ENCODE measurements at regions not wholly inside any gene's neighbourhood (a gene's known extent, or its start where the extent isn't known, plus 50 kb on each side); places are given as distances from the start of the nearest gene placed in this dataset.

DNA sequence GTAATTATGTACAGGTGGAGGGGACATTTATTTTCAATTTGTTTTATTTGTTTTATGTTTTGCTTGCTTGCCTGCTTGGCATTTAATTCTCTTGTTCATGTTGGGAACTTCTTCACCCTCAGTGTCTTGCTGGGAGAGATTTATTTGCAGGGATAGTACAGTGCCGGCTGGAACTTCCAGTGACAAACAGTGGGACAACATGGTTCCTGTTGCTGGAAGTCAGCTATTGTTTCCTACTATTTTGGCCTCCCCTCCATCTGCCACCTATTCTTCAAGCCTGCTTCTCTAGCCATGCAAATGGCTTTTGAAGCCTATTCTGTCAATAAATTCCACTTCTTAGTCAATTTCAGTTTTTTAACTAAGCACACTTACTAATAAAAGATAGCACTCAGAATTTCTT is 105.4 kb upstream of the BANK1 start:
- Histone ChIP-seq H3K4me3 (no peak overlapping the region), H3K27me3 (no peaks in the 10 kb centered on the region), H3K36me3 (no peaks in the 10 kb centered on the region), H3K9me3 (no peaks in the 10 kb centered on the region), H3K27ac (no peak overlapping the region), H3K4me1 (no peaks in the 10 kb centered on the region)
- WGBS, 5 donors = 53 to 90% (median 77%) methylated on average over 1 of the region's 1 CpG
- intact Hi-C loops (cut with DNase I; ENCODE audit: low total_unique reads) = no loop called here
- DNase-seq = no peak
- TF ChIP-seq POLR2AphosphoS5 (IDR thresholded peaks at IDR 0.05) = no peak
- TF ChIP-seq, protein P1, sequence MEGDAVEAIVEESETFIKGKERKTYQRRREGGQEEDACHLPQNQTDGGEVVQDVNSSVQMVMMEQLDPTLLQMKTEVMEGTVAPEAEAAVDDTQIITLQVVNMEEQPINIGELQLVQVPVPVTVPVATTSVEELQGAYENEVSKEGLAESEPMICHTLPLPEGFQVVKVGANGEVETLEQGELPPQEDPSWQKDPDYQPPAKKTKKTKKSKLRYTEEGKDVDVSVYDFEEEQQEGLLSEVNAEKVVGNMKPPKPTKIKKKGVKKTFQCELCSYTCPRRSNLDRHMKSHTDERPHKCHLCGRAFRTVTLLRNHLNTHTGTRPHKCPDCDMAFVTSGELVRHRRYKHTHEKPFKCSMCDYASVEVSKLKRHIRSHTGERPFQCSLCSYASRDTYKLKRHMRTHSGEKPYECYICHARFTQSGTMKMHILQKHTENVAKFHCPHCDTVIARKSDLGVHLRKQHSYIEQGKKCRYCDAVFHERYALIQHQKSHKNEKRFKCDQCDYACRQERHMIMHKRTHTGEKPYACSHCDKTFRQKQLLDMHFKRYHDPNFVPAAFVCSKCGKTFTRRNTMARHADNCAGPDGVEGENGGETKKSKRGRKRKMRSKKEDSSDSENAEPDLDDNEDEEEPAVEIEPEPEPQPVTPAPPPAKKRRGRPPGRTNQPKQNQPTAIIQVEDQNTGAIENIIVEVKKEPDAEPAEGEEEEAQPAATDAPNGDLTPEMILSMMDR (IDR thresholded peaks at IDR 0.05) = no peak
- TF ChIP-seq POLR2A (IDR thresholded peaks at IDR 0.05) = no peak
- TF ChIP-seq EP300 (IDR thresholded peaks at IDR 0.05) = no peak

DNA sequence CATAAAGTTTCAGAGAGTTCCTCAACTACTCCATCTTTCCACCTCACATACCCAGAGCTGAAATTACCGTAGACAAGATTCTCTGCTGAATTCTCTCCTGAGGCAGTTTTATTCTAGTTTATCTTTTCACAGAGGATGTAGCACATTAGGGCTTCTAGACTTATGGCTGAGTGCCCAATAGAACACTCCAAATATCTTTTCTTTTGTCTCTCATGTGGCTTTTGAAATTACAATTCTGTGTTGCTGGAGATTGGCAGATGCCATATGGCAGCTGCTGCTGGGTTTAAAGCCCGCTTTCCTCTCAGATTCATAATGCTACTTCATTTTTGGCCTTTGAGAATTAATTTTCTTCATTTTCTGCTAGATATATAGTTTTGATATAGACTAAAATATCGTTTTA is 107.6 kb upstream of the BANK1 start:
- intact Hi-C loops (cut with DNase I; ENCODE audit: low total_unique reads) = no loop called here
- Histone ChIP-seq H3K36me3 (no peaks in the 10 kb centered on the region), H3K27me3 (no peaks in the 10 kb centered on the region), H3K9me3 (no peaks in the 10 kb centered on the region), H3K27ac (no peak overlapping the region), H3K4me3 (no peak overlapping the region), H3K4me1 (no peaks in the 10 kb centered on the region)
- DNase-seq = no peak
- TF ChIP-seq POLR2AphosphoS5 (IDR thresholded peaks at IDR 0.05) (no peak), POLR2A (IDR thresholded peaks at IDR 0.05) (no peak), EP300 (IDR thresholded peaks at IDR 0.05) (no peak)
- TF ChIP-seq, protein P1 (IDR thresholded peaks at IDR 0.05) = no peak
- WGBS, 5 donors = 77 to 85% (median 83%) methylated on average over 3 of the region's 3 CpGs

DNA sequence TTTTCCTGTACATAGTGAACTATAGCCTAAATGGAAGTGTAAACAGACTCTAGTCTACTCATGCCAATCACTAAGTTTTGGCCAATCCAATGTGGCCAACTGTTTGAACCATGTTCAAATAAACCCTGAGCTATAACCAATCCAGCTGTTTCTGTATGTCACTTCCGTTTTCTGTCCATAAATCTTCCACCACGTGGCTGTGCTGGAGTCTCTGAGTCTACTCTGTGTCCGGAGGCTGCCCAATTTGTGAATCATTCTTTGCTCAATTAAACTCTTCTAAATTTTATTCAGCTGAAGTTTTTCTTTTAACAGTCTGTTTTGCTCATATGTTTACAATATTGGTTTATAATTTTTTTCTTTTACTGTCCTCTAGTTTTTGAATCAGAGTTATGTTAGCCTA is 112.3 kb upstream of the BANK1 start:
- TF ChIP-seq POLR2A (IDR thresholded peaks at IDR 0.05) (no peak), EP300 (IDR thresholded peaks at IDR 0.05) (no peak), POLR2AphosphoS5 (IDR thresholded peaks at IDR 0.05) (no peak)
- TF ChIP-seq, protein P1 (IDR thresholded peaks at IDR 0.05) = no peak
- no peaks in the 10 kb centered on the region for H3K27me3 ChIP-seq
- no peak overlapping the region for H3K27ac ChIP-seq
- DNase-seq = no peak
- 29 to 49% (median 33%) methylated on average over 3 of the region's 3 CpGs for WGBS, 5 donors
- peaks cover 0 to 10% (median 3%) of the 10 kb centered on the region in 4 donors for H3K9me3 ChIP-seq
- intact Hi-C loops (cut with DNase I; ENCODE audit: low total_unique reads) = no loop called here
- H3K36me3 ChIP-seq = no peaks in the 10 kb centered on the region
- H3K4me3 ChIP-seq = no peak overlapping the region
- H3K4me1 ChIP-seq = no peaks in the 10 kb centered on the region

DNA sequence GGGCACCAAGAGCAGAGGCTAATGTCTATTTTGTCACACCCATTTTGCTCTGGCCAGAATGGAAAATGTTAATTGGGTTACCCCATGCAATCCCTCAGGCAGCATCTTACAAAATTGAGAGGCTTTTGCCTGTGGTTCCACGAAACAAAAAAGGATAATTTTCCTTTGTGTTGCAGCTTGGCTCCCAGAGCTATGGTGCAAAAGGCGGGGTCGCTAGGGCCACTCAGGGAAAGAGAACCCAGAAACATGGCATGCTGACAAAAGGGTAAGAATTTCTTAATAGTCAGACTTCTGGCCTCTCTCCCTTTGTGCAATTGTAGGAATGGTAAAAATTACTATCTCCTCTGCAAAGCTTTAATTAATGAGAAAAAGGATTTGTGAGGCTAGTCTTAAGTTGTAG is 119.6 kb upstream of the BANK1 start:
- peaks cover 0 to 12% (median 3%) of the 10 kb centered on the region in 4 donors for H3K9me3 ChIP-seq
- H3K4me1 ChIP-seq = no peaks in the 10 kb centered on the region
- no peak overlapping the region for H3K4me3 ChIP-seq
- WGBS, 5 donors = 76 to 93% (median 82%) methylated on average over 3 of the region's 3 CpGs
- H3K27me3 ChIP-seq = no peaks in the 10 kb centered on the region
- H3K36me3 ChIP-seq = no peaks in the 10 kb centered on the region
- intact Hi-C loops (cut with DNase I; ENCODE audit: low total_unique reads) = no loop called here
- no peak for TF ChIP-seq POLR2A (IDR thresholded peaks at IDR 0.05)
- no peak for TF ChIP-seq EP300 (IDR thresholded peaks at IDR 0.05)
- DNase-seq = no peak
- H3K27ac ChIP-seq = no peak overlapping the region

DNA sequence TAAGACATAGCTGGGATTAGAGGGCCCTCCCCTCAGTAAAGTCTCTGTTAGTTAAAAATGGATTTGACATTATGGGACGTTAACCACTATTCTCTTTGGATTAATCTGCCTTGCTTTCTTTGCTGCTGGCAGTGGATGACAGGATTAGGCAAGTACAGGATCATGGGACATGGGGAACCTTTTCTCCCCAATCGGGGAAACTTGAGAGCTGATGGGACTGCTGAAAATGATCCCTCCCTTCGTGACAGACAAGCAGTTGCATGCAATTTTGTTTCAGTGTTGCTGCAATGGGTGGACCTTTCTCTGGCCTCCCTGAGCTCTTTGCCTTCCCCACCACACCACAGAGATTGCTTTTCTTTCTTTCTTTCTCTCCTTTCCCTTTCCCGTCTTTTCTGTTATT is 120.2 kb upstream of the BANK1 start:
- Histone ChIP-seq H3K4me1 (no peaks in the 10 kb centered on the region), H3K27me3 (no peaks in the 10 kb centered on the region), H3K36me3 (no peaks in the 10 kb centered on the region), H3K27ac (no peak overlapping the region), H3K9me3 (peaks cover 0 to 12% (median 3%) of the 10 kb centered on the region in 4 donors), H3K4me3 (no peak overlapping the region)
- intact Hi-C loops (cut with DNase I; ENCODE audit: low total_unique reads) = no loop called here
- WGBS, 5 donors = 85 to 89% (median 88%) methylated on average over 4 of the region's 4 CpGs
- DNase-seq = no peak
- no peak for TF ChIP-seq EP300 (IDR thresholded peaks at IDR 0.05)
